PC-3 (cell line): ENCODE measurements at regions not wholly inside any gene's neighbourhood (a gene's known extent, or its start where the extent isn't known, plus 50 kb on each side); places are given as distances from the start of the nearest gene placed in this dataset.

ENCODE experiments used
- EZH2 ChIP-seq: fragments of 300-600 bp; sonication (generic); IDR thresholded peaks from one replicate; pipeline ENCODE4 v1.6.1; 2017; ENCODE audit warnings: antibody characterized with exemption, mild to moderate bottlenecking, low read length; ENCODE audit not compliant: unreplicated experiment
- TF ChIP-seq, protein P1 (sequence below): fragments of 300-600 bp; sonication (generic); conservative IDR thresholded peaks from 2 replicates; pipeline ENCODE4 v1.5.1; 2017; ENCODE audit warnings: antibody characterized with exemption, low read depth, mild to moderate bottlenecking, low read length

GRCh38 chr18:55964171-55964570 lies 376.2 kb upstream of the TCF4 start:
- TF ChIP-seq, protein P1, sequence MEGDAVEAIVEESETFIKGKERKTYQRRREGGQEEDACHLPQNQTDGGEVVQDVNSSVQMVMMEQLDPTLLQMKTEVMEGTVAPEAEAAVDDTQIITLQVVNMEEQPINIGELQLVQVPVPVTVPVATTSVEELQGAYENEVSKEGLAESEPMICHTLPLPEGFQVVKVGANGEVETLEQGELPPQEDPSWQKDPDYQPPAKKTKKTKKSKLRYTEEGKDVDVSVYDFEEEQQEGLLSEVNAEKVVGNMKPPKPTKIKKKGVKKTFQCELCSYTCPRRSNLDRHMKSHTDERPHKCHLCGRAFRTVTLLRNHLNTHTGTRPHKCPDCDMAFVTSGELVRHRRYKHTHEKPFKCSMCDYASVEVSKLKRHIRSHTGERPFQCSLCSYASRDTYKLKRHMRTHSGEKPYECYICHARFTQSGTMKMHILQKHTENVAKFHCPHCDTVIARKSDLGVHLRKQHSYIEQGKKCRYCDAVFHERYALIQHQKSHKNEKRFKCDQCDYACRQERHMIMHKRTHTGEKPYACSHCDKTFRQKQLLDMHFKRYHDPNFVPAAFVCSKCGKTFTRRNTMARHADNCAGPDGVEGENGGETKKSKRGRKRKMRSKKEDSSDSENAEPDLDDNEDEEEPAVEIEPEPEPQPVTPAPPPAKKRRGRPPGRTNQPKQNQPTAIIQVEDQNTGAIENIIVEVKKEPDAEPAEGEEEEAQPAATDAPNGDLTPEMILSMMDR, result no peak
- TF ChIP-seq EZH2, result no peak
